ENCODE measurements at regions not wholly inside any gene's neighbourhood (a gene's known extent, or its start where the extent isn't known, plus 50 kb on each side); places are given as distances from the start of the nearest gene placed in this dataset.

GRCh38 chr16:73368715-73369114, 320.8 kb upstream of the ZFHX3 start:
- intact Hi-C loops (cut with micrococcal nuclease) (no loop called here), in situ Hi-C loops (cut with MboI; ENCODE audit: low sequenced_read_pairs) (no loop called here), dilution Hi-C loops (cut with HindIII; ENCODE audit: low sequenced_read_pairs, unreplicated experiment) (no loop called here)
- Histone ChIP-seq H2BK5ac (ENCODE audit: low read depth, low read length, poor library complexity, severe bottlenecking) (no peak overlapping the region), H2AK5ac (ENCODE audit: low read depth, low read length) (no peak overlapping the region), H3K56ac (ENCODE audit: extremely low read depth, insufficient read depth, low read length) (no peak overlapping the region), H2BK120ac (ENCODE audit: low read depth, low read length) (no peak overlapping the region), H4K5ac (ENCODE audit: low read depth, low read length) (no peak overlapping the region), H2BK20ac (ENCODE audit: low read depth, low read length) (no peak overlapping the region), H3K9ac (ENCODE audit: low read depth, low read length) (no peak overlapping the region), H2BK15ac (ENCODE audit: low read depth, low read length) (no peak overlapping the region), H2AFZ (replicated peaks; ENCODE audit: low read length, poor library complexity) (no peak overlapping the region), H3K27me3 (ENCODE audit: control insufficient read depth, insufficient read depth, low read length) (no peaks in the 10 kb centered on the region; the same call in 1 of the 2 replicates), H4K20me1 (ENCODE audit: insufficient read depth, low read length) (no peaks in the 10 kb centered on the region), H3K9me1 (ENCODE audit: insufficient read depth, low read length) (no peaks in the 10 kb centered on the region), H3K4me1 (ENCODE audit: control insufficient read depth, insufficient read depth, low read length) (no peaks in the 10 kb centered on the region; the same call in 1 of the 2 replicates), H4K91ac (ENCODE audit: insufficient read depth, low read depth, low read length) (no peak overlapping the region), H3K4ac (ENCODE audit: low read depth, low read length) (no peak overlapping the region), H3K27ac (ENCODE audit: insufficient read depth, low read length) (no peak overlapping the region), H2AK9ac (replicated peaks; ENCODE audit: low read depth, low read length, poor library complexity) (no peak overlapping the region), H4K8ac (ENCODE audit: low read depth in 2 of 2, low read length in 2 of 2) (no peak overlapping the region), H3K4me2 (ENCODE audit: low read depth, low read length) (no peak overlapping the region), H3K18ac (ENCODE audit: low read depth, low read length) (no peak overlapping the region), H3K79me1 (ENCODE audit: low read depth in 1 of 2, low read length in 2 of 2) (no peaks in the 10 kb centered on the region), H3K36me3 (ENCODE audit: control insufficient read depth, insufficient read depth, low read length) (no peaks in the 10 kb centered on the region), H3K14ac (replicated peaks; ENCODE audit: low read depth, low read length) (no peak overlapping the region), H3K23ac (ENCODE audit: low read depth, low read length) (no peak overlapping the region), H3K9me3 (ENCODE audit: control insufficient read depth, insufficient read depth, low read length) (no peaks in the 10 kb centered on the region), H3K4me3 (ENCODE audit: insufficient read depth, low read depth, low read length) (no peak overlapping the region)
- BruUV-seq (replicated peaks) = no TSS peak
- no CpG with 5 or more reads among the region's 4 CpGs for WGBS, 2 experiments (ENCODE audit: extremely low coverage in 2 of 2, insufficient read length in 1 of 2)
- ATAC-seq (ENCODE audit: low read depth) (no peak), DNase-seq (no peak)
- CTCF ChIA-PET = no interaction called here
- TF ChIP-seq CHD1 (IDR thresholded peaks at IDR 0.05; ENCODE audit: low read depth, low read length) (no peak), MXI1 (IDR thresholded peaks at IDR 0.05; ENCODE audit: borderline replicate concordance, low read depth, low read length) (no peak), CEBPB (IDR thresholded peaks at IDR 0.05; ENCODE audit: low read depth, low read length) (no peak), MAFK (IDR thresholded peaks at IDR 0.05; ENCODE audit: low read depth, low read length) (no peak), NFE2L2 (IDR thresholded peaks at IDR 0.05; ENCODE audit: low read depth, low read length) (no peak), SMC3 (IDR thresholded peaks at IDR 0.05; ENCODE audit: low read depth, low read length) (no peak), RCOR1 (IDR thresholded peaks at IDR 0.05; ENCODE audit: insufficient replicate concordance, low read length) (no peak), MAZ (IDR thresholded peaks at IDR 0.05; ENCODE audit: borderline replicate concordance, low read depth, low read length) (no peak), RAD21 (IDR thresholded peaks at IDR 0.05; ENCODE audit: low read length) (no peak), BHLHE40 (IDR thresholded peaks at IDR 0.05; ENCODE audit: low read depth, low read length) (no peak)
- TF ChIP-seq, protein P1, sequence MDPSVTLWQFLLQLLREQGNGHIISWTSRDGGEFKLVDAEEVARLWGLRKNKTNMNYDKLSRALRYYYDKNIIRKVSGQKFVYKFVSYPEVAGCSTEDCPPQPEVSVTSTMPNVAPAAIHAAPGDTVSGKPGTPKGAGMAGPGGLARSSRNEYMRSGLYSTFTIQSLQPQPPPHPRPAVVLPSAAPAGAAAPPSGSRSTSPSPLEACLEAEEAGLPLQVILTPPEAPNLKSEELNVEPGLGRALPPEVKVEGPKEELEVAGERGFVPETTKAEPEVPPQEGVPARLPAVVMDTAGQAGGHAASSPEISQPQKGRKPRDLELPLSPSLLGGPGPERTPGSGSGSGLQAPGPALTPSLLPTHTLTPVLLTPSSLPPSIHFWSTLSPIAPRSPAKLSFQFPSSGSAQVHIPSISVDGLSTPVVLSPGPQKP (IDR thresholded peaks at IDR 0.05; ENCODE audit: borderline replicate concordance, low read depth, low read length) = no peak
- TF ChIP-seq, protein P2, sequence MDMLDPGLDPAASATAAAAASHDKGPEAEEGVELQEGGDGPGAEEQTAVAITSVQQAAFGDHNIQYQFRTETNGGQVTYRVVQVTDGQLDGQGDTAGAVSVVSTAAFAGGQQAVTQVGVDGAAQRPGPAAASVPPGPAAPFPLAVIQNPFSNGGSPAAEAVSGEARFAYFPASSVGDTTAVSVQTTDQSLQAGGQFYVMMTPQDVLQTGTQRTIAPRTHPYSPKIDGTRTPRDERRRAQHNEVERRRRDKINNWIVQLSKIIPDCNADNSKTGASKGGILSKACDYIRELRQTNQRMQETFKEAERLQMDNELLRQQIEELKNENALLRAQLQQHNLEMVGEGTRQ (IDR thresholded peaks at IDR 0.05; ENCODE audit: low read depth, low read length) = no peak
- TF ChIP-seq, protein P3, sequence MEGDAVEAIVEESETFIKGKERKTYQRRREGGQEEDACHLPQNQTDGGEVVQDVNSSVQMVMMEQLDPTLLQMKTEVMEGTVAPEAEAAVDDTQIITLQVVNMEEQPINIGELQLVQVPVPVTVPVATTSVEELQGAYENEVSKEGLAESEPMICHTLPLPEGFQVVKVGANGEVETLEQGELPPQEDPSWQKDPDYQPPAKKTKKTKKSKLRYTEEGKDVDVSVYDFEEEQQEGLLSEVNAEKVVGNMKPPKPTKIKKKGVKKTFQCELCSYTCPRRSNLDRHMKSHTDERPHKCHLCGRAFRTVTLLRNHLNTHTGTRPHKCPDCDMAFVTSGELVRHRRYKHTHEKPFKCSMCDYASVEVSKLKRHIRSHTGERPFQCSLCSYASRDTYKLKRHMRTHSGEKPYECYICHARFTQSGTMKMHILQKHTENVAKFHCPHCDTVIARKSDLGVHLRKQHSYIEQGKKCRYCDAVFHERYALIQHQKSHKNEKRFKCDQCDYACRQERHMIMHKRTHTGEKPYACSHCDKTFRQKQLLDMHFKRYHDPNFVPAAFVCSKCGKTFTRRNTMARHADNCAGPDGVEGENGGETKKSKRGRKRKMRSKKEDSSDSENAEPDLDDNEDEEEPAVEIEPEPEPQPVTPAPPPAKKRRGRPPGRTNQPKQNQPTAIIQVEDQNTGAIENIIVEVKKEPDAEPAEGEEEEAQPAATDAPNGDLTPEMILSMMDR (conservative IDR thresholded peaks at IDR 0.05; ENCODE audit: low read depth, low read length) = no peak
- POLR2A ChIA-PET (ENCODE audit: unreplicated experiment) = no interaction called here
